Right lung (tissue), 2 donors: ENCODE measurements at regions not wholly inside any gene's neighbourhood (a gene's known extent, or its start where the extent isn't known, plus 50 kb on each side); places are given as distances from the start of the nearest gene placed in this dataset.

Experiments
- DNase-seq, 2 donors: peaks; one replicate each; pipeline ENCODE4 v3.0.0-alpha.2; 2013

DNA sequence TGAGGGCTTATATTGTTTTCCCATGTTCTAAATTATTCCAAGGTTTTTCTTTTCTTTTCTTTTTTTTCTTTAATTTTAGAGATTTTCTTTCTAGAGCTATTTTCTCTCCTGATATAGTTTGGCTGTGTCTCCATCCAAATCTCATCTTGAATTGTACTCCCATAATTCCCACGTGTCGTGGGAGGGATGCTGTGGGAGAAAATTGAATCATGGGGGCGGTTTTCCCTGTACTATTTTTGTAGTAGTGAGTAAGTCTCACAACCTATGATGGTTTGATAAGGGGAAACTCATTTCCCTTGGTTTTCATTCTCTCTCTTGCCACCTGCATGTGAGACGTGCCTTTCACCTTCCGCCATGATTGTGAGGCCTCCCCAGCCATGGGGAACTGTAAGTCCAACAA lies 1906.4 kb upstream of the PRR20A start:
- no peak for DNase-seq

DNA sequence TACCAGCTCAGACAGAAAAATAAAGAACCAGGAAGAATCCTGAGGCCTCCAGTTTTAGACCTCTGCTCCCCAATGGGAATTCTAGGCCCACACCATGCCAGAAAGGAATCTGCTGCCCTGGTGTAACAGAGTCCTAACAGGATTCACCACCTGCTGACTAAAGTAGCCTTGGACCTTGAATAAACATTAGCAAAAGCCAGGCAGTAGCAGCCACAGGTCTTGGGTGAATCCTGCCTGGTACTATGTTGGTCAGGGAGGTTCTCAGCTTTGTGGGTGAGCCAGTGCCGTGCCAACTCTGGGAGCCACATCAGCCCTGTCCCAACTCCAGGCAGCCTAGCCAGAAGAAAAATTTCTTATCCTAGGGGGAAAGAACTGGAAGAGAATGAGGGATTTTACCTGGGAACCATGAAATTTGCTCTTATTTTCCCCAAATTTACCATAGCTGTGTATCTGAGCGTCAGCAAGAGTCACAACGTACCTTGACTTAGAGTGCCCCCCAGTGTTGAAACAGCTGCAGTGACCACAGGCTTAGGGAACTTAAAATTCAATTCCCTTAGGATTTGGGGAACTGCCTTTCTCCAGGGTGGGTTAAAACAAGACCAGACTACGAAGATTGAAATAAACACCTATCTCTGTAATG lies 1895.6 kb upstream of the PRR20A start:
- DNase-seq = no peak

DNA sequence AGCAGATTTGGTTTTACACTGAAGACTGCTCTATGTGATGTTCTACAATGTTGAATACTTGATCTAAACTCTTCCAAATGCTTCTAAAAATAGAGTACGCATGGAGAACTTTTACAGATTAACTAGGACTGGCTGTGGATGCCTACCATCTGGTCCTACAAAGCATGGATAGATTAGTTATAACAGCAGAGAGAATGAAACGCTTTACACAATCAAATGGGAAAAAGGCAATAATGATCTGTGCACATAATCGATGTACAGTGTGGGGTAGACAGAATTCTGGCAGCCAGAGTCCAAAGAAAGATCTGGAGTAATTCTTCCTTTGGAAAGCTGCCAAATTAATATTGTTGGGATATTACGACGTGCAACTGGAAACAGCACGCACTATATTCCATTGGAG lies 1885.5 kb upstream of the PRR20A start:
- DNase-seq = peak; percentile 85 to 88

DNA sequence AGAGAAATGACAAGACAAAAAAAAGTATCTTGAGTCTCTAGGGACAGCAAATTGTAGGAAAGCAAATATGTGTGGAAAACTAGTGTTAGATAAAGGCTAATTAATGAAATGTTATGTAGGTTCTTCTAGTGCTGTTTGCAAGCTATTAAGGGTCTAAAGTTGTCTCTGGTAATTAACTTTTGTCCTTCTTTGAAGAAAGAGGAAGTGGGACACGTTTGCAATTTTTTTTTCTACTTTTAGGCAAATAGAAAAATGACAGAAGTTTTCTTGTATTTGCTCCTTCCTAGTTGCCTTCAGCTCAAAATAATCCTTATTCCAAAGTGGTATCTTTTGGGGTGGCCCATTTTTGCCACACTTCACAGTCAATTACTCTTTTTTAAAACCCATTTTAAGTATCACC lies 1877.7 kb upstream of the PRR20A start:
- DNase-seq = no peak

DNA sequence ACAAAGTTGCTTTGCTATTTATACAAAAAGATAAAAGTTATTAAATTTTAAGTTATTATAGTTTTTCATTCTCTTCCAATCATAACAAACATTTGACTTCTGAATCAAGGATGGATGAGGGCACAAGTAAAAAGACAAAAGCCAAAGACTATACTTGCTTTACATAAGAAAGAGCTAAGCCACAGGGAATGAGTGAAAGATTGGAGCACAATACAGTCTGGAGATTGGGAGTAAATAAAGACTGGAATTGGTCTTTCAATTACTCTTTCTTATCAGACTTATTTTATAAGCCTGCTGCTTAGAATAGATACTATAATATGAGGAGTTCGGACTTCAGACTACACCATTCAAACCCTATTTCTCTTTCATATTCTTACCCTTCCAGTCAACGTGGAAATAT lies 1874.1 kb upstream of the PRR20A start:
- DNase-seq = no peak

DNA sequence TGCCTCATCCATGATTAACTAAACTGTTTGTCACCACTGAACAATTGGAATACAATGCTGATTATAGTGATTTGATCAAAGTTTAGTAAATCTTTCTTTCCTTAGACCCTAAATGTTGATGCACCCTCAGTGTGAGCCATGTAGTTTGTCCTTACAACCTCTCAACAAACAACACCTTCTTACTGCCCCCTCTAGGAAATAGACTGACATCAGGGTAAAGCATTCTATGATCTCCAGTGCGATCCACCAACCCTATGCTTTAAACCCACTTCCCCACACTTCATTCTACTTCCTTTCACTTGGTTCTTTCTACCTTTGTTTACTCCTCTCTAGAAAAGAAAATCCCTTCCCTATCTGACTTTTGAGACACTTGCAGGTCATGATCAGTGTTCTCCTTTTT lies 1842.5 kb upstream of the PRR20A start:
- DNase-seq = no peak

DNA sequence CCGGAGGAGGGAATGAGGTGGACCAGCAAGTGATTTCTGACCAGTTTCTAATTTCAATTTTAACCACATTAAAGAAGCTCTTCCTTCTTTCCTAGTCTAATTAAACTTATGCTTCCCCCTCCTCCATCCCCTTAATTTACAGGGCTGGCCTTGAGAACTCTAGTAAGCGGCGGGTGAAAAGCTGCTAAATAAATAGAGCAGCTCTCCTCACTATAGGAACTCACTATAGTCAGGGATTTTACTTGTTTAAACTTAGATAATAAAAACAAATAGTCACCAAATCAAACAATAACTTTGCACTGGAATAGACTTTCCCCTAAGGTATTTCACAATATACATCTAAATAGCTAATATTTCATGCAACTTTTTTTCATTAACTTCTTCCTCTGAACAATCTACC lies 1838.2 kb upstream of the PRR20A start:
- no peak for DNase-seq

DNA sequence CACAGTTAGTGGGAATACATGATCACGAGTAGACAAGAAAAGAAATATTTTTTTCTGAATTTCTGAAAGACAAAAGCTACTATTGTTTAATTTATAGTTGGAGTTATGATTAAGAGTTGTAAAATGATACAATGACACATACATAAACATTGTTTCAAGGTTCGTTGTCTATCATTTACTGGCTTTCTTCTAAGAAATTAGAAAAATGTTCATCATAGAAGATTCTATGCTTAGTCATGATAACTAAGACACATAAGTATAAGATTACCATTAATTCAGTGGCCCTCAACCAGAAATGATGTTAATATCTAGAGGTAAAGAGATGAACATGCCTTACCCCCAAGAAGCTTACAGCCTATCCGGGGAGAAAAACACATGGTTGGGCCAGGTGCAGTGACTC lies 1832.8 kb upstream of the PRR20A start:
- no peak for DNase-seq

DNA sequence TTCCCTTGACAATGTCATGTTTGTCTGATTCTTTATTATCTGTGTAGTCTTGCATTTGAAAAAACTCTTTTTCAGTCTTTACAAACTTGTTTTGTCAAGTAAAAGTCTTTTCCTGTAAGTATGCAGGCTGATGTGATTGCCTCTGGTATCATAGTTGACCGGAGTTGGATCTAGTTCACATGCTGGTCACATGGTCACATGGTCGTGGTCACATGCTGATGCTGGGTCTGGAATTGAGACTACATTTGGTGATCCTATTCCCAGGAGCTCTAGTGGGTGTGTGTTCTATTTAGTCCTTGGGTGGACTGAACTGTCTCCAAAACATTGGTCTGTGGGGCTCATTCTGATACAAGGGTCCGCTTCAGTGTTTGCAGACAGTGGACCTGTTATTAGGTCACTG lies 1798.8 kb upstream of the PRR20A start:
- DNase-seq = no peak

DNA sequence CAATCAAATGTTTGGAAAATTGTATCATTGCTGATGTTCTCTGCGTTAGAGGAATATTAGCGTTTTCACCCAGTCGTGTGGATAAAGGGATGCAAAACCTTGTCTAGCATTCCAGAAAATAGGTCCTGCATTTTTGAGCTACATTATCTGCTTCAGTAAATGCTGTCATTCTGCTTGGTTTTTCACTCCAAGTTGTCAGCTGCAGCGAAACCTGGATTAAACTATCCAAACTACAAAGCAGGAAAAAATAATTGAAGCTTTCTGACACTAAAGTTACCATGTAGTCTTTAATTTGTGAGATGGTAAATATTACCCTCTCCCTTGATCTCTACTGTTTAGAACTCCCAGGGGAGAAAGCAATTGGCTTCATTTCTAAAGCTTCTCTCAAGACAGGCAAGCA lies 1795.5 kb upstream of the PRR20A start:
- no peak for DNase-seq

DNA sequence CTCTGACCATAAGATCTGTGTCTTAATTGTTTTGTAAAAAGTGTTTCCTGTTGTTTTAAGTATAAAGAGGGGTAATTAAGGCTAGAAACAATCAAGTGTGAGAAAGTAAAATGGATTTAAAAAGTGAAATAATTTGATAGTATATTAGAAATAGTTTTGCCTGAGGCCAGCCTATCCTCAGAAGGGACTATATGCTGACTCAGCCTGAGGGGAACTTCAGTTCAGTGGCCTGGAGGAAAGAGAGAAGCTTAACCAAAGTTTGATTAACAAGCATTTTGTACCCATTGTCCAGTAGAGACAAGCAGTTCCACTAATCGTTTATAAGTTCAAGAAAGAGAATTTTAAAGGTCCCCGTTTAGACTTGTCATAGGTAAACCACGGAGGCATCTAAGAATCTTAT lies 1793.2 kb upstream of the PRR20A start:
- no peak for DNase-seq

DNA sequence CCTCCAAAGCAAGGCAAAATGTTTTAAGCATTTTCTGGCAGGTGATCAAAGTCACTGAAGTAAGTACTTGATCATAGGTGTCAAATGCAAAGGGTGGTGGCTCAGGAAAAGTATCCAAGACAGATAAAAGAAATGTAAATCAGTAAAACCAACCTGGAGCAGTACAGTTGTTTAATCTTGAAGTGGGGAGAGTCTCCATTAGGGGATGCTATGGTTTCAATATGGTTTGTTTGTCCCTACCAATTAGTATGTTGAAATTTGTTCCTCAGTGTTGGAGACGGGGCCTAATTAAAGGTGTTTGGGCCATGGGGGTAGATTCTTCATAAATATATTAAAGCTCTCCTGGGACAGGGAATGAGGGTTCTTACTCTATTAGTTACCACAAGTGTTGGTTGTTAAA lies 1781.7 kb upstream of the PRR20A start:
- DNase-seq = no peak

DNA sequence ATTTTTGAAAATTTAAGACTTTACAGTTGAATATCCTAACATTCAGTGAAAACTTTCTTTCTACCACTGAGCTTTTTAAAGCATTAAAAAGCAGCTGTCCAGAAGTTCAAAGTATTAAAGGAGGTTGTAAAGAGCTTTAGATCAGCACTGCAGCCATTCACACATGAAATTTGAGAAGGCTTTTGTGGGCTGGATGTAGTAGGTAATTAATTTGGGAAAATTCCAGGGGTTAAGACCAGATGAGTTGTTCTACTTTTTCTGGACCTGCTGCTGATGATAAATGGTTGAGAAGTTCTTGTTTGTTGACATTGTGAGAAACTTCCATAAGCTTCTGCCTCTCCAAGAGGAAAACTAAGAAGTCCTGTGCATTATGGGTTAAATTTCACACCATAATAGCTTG lies 1779.6 kb upstream of the PRR20A start:
- no peak for DNase-seq

DNA sequence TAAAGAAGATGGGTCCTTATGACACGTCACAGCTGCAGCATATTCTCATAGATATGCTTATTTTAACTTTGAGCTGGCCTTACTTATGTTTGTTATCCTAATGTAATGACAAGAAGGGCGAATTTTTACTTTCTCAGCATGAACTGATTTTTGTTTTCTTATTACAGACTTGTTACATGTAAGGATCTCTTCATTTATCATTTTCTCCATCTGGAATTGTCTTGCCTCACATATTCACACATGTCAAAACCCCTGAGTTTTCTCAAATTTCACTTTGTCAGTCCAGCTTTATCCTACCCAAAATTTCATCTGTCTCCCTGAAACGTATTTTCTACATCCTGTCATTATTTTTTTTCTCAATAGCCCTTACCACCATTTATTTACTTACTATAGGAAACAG lies 1774.0 kb upstream of the PRR20A start:
- peak; percentile 49 to 53 for DNase-seq

DNA sequence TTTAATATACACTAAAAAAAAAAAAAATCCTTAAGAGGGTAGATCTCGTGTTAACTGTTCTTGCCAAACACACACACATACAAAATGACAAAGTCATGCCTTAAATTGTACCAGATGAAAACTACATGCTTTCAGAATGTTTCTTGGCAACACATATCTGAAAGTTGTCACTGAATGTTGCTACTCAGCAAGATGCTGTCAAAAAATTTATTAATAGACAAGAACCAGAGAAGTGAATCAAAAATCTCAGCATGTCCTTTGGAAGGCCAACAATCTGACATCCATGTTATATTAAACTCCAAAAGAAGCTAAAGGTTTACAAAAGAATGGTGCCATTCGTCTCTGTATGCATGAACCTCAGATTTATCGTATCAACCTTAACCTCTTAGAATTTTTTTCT lies 1746.2 kb upstream of the PRR20A start:
- DNase-seq = no peak

DNA sequence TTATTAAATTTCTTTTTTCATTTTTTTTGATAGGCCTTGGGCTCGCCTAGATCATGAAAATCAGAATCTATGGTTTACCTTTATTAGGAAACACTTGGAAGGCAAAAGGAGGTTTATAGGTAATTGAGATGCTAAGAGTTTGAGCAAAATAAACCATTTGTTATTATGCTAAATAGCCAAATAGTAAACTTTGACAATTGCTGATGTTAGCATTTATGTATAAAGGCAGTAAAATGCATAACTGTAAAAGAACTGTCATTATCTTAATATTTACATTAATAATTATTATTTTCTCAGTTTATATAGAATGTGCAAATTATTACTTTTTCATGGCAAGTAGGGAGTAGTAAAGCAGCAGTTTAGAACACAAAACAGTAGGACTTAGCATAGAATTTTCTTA lies 1737.8 kb upstream of the PRR20A start:
- no peak for DNase-seq

DNA sequence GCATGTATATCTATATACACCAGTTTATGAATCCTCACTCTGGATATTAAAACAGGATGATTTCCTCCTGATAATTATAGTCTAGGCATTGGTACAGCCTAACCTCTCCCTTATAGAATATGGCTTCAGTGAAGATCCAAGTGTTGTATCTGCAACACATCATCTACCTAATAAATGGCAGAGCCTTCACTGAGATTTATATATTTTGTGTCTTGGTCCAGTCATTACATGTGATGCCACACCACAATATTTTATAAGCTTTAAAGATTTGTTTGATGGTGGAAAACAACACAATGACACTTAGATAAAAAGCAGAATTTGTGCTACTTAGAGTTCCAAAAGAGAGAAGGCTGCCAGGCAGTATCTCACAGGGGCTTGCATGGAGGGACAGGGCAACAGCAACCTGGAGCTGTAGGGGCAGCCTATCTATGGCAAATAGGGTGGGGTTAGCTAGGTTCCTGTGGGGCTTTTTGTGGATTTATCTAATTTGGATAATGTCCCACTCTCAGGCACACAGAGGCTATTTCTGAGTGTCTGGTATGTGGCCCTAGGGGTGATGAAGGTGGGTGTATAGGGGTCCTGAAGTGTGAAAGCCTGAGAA lies 1736.7 kb upstream of the PRR20A start:
- DNase-seq = no peak

DNA sequence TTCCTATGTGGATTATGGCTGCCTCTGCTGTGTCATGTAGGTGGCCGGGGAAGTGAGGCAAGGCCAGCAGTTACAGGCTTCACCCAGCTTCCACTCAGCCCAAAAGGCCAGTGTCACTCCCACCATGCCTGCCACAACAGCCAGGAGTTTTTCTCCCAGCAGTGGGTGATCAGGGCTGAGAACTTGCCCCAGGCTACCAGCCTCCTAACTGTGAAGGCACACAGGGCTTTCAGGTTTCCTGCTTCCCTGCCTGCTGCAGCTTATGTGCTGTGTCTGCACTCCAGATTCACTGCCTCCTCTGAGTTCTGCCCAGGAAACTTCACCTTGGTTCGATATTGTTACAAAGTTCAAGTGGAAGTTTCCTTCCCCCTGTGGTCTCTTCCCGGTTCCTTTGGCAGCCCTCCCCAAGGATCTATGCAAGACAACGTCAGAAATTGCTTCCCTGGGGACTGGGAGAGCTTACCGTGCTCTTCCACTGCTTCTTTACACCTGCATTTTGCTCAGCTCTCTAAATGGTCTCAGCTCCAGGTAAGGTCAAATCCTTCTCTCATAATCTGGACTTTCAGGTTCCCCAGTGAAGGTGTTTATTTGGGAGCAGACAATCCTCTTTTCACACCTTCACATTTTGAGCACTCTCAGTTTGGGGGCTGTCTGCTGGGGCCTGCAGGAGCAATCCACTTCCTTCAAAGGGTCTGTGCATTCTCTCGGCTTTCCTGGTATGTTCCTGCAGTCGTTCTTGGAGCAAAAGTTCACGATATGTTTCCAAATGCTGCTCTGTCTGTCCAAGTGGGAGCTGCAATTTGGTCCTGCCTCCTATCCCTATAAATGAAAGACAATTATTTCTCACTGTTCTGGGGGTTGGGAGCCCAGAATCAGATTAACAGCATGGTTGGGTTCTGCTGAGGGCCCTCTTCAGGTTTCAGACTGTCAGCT lies 1730.1 kb upstream of the PRR20A start:
- no peak for DNase-seq

DNA sequence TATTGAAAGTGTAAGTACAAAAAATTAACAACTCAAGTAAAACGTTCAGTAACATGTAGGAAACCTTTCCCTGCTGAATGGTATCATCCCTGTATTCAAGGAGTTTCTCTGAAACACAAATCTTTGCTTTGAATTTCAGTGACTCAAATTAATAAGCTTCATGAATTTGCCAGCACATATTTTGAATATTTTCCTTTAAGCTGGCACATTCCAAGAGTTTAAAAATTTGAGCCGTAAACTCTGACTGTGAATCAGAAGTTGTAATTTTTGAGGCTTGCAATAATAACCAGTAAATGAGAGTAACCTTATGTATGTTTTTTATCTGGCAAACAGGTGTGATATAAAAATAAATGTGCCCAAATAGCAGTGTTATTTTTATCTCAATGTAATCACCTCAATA lies 1722.6 kb upstream of the PRR20A start:
- DNase-seq = no peak

DNA sequence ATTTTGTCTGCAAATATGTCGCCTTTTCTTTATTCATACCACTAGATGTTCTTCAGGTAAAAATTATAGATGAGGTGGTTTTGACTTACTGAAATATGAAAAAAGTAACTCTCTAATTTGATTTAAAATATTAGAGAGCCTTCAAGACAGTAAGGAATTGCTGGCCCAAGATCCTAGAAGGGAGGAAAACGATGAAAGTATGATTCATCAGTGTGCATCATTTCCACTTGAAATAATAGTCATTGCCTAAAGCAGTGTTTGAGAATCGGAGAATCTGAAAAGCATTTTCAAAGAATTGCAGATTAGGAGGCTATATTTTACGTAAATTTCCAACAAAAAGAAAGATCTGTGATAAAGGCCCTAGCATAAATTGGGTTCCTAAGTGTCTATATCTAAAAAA lies 1707.9 kb upstream of the PRR20A start:
- no peak for DNase-seq

DNA sequence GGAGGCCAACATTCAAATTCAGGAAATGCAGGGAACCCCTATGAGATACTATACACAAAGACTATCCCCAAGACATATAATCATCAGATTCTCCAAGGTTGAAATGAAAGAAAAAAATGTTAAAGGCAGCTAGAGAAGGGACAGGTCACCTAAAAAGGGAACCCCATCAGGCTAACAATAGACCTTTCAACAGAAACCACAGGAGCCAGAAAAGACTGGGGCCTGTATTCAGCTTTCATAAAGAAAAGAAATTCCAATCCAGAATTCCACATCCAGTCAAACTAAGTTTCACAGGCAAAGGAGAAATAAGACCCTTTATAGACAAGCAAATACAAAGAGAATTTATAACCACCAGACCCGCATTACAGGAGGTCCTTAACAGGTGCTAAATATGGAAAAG lies 1703.6 kb upstream of the PRR20A start:
- DNase-seq = no peak

DNA sequence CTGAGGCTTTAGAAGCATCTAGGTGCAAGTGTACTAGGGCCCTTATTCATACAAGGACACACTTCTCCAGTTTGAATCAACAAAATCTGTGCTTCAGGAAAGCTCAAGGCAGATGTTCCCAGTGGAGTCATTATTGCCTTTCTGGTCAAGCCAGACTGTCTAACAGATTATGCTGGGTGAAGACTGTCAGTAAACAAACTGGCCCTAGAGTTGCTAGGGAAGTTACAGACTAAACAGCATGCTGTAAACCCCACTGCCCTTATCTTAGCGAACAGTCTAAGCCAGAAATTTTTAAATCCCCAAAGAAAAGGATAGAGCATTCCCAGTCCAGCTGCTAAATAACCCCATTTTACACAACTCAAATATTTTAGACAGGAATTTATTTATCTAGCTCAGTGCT lies 1701.3 kb upstream of the PRR20A start:
- peak; percentile 31 to 35 for DNase-seq

DNA sequence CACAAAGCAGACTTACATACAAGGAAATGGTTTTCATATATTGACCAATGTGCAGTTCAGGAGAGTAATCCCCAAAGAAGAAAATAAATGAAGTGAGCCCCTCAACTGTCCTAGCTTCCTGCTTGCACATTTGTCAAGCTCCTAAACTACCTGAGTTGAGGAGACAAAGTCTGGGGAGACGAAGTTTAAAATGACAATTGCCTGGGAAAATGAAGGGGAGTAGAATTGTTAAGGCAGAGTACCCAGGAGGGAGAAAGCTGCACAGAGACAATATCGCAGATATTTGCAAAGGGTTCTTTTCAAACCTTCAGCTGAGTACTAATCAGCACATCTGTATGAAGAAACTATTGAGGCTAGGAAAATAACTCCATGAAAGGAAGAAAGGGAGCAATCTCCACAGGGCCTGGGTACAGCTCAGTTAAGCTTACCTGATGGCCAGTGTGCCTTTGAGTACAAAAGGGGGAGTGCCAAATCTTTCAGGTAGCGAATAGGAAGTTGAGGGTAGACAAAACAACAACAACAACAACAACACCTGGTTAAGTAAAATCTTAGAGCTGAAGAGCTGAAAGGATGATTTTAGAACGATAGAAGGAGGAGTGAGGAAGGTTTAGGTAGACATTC lies 1700.1 kb upstream of the PRR20A start:
- DNase-seq = no peak
